Calu3 (cell line): ENCODE measurements at regions not wholly inside any gene's neighbourhood (a gene's known extent, or its start where the extent isn't known, plus 50 kb on each side); places are given as distances from the start of the nearest gene placed in this dataset.

Experiments
- BruUV-seq: library from RNA; stranded (reverse); fragments of 400-500 nt; replicated peaks from 2 replicates; lab custom pipeline; 2021; lab: Mats Ljungman, UMichigan
- CTCF ChIA-PET: fragments of 300-600 bp; sonication (Branson Sonifier 250); formaldehyde crosslinking; loops from one replicate; lab custom pipeline; 2022; ENCODE audit warnings: antibody characterized with exemption; lab: Charles Lee
- DNase-seq: peaks from one replicate; pipeline ENCODE4 v3.0.0; 2022
- H3K27ac Mint-ChIP-seq: one replicate; pipeline ENCODE4 v1.8.0; 2022; ENCODE audit warnings: mixed read lengths; ENCODE audit not compliant: unreplicated experiment
- H3K27me3 Mint-ChIP-seq: one replicate; pipeline ENCODE4 v1.8.0; 2022; ENCODE audit warnings: mixed read lengths; ENCODE audit not compliant: unreplicated experiment
- H3K36me3 Mint-ChIP-seq: one replicate; pipeline ENCODE4 v1.8.0; 2022; ENCODE audit warnings: mild to moderate bottlenecking, moderate library complexity, mixed read lengths; ENCODE audit not compliant: insufficient read depth, unreplicated experiment
- H3K4me1 Mint-ChIP-seq: one replicate; pipeline ENCODE4 v1.8.0; 2022; ENCODE audit warnings: mild to moderate bottlenecking, low read depth, mixed read lengths; ENCODE audit not compliant: unreplicated experiment
- H3K4me3 Mint-ChIP-seq: one replicate; pipeline ENCODE4 v1.8.0; 2022; ENCODE audit warnings: mild to moderate bottlenecking, low read depth, moderate library complexity, mixed read lengths; ENCODE audit not compliant: unreplicated experiment
- H3K9me3 Mint-ChIP-seq: one replicate; pipeline ENCODE4 v1.8.0; 2022; ENCODE audit warnings: low read depth, mixed read lengths; ENCODE audit not compliant: unreplicated experiment
- intact Hi-C: fragments of 100-400 bp; cut with micrococcal nuclease; formaldehyde crosslinking; loops from one replicate; pipeline ENCODE4 v1.10.0; 2022; ENCODE audit not compliant: unreplicated experiment
- TF ChIP-seq, protein P1 (sequence below): fragments of 200-600 bp; IDR thresholded peaks from one replicate; pipeline ENCODE4 v1.8.0; 2022; ENCODE audit warnings: antibody characterized with exemption; ENCODE audit not compliant: unreplicated experiment

DNA sequence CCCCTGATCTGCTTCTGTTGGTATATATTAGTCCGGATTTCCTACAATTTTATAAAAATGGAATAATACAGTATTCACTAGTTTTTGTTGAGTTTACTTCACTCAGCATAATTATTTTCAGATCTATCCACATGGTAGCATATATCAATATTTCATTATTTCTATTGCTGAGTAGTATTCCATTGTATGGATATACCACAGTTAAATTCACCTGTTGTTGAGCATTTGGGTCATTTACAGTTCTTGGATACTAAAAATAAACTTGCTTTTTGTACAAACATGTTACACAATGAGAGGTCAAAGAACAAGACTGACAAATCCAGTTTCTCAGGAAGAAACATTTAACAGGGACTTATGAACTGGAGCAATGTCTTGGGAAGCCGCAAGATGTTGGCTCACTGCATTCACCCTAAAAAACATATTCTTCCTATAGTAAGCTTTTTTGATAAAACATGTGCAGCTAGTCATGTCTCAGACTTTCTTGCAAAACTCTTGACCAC is 126.9 kb upstream of the HS3ST2 start:
- Mint-ChIP-seq H3K9me3 (peaks cover 3% of the 10 kb centered on the region), H3K4me1 (peaks cover 15% of the 10 kb centered on the region), H3K4me3 (no peak overlapping the region), H3K36me3 (no peaks in the 10 kb centered on the region), H3K27ac (no peak overlapping the region), H3K27me3 (no peaks in the 10 kb centered on the region)
- CTCF ChIA-PET = no interaction called here
- BruUV-seq = no TSS peak
- TF ChIP-seq, protein P1, sequence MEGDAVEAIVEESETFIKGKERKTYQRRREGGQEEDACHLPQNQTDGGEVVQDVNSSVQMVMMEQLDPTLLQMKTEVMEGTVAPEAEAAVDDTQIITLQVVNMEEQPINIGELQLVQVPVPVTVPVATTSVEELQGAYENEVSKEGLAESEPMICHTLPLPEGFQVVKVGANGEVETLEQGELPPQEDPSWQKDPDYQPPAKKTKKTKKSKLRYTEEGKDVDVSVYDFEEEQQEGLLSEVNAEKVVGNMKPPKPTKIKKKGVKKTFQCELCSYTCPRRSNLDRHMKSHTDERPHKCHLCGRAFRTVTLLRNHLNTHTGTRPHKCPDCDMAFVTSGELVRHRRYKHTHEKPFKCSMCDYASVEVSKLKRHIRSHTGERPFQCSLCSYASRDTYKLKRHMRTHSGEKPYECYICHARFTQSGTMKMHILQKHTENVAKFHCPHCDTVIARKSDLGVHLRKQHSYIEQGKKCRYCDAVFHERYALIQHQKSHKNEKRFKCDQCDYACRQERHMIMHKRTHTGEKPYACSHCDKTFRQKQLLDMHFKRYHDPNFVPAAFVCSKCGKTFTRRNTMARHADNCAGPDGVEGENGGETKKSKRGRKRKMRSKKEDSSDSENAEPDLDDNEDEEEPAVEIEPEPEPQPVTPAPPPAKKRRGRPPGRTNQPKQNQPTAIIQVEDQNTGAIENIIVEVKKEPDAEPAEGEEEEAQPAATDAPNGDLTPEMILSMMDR = no peak
- no peak for DNase-seq
- intact Hi-C loops = no loop called here

DNA sequence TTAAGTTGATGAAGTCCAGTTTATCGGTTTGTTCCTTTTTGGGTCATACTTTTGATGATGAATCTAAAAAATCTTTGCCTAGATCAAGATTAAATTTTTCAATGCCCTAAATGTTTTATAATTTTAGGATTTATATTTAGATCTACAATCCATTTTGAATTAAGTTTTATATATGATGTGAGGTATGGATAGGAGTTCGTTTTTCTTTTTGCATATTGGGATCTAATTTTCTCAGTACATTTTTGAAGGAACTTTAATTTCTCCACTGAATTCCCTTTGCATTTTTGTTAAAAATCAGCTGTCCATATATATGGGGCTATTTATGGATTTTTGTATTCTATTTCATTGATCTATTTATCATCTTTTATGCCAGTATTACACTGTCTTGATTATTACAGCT is 125.5 kb upstream of the HS3ST2 start:
- H3K9me3 Mint-ChIP-seq = peaks cover 3% of the 10 kb centered on the region
- intact Hi-C loops = no loop called here
- H3K4me3 Mint-ChIP-seq = no peak overlapping the region
- H3K36me3 Mint-ChIP-seq = no peaks in the 10 kb centered on the region
- CTCF ChIA-PET = no interaction called here
- peaks cover 15% of the 10 kb centered on the region for H3K4me1 Mint-ChIP-seq
- DNase-seq = no peak
- H3K27ac Mint-ChIP-seq = no peak overlapping the region
- TF ChIP-seq, protein P1 = no peak
- no TSS peak for BruUV-seq
- H3K27me3 Mint-ChIP-seq = no peaks in the 10 kb centered on the region

DNA sequence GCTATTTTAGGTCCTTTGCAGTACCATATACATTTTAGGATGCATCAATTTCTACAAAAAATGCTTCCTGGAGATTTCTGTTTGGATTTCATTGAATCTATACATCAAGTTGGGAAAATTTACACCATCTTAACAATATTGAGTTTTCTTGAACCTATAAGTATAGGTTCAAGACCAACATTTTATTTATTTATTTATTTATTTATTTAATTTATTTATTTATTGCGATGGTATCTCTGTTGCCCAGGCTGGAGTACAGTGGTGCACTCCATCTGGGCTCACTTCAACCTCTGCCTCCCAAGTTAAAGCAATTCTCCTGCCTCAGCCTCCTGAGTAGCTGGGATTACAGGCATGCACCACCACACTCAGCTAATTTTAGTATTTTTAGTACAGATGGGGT is 125.0 kb upstream of the HS3ST2 start:
- H3K36me3 Mint-ChIP-seq = no peaks in the 10 kb centered on the region
- TF ChIP-seq, protein P1 = no peak
- intact Hi-C loops = no loop called here
- peaks cover 3% of the 10 kb centered on the region for H3K9me3 Mint-ChIP-seq
- peaks cover 13% of the 10 kb centered on the region for H3K4me1 Mint-ChIP-seq
- no peak overlapping the region for H3K4me3 Mint-ChIP-seq
- H3K27ac Mint-ChIP-seq = no peak overlapping the region
- no TSS peak for BruUV-seq
- DNase-seq = no peak
- CTCF ChIA-PET = no interaction called here
- no peaks in the 10 kb centered on the region for H3K27me3 Mint-ChIP-seq

DNA sequence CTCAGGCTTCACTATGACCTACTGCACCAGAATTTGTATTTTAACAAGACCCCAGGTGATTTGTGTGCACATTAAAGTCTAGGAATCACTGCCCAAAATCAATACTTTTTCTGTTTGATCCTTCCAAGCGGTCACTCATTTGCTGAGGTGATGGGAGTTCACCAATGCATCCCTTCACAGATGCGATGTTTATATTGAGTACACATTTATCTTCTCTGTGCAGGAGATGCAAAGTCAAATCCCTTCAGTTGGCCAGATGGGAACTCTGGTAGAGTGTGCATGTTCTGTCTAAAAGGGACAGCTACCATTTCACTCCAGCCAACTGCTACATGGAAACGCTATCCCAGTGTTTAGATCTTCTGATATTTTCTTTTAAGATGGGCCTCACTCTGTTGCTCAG is 122.6 kb upstream of the HS3ST2 start:
- BruUV-seq = no TSS peak
- H3K27ac Mint-ChIP-seq = no peak overlapping the region
- CTCF ChIA-PET = no interaction called here

More for the DNA sequence above, 122.6 kb upstream of the HS3ST2 start:
- Mint-ChIP-seq H3K36me3 (no peaks in the 10 kb centered on the region), H3K27me3 (no peaks in the 10 kb centered on the region), H3K4me3 (no peak overlapping the region), H3K4me1 (no peaks in the 10 kb centered on the region), H3K9me3 (peaks cover 3% of the 10 kb centered on the region)
- TF ChIP-seq, protein P1 = no peak
- intact Hi-C loops = no loop called here
- no peak for DNase-seq
